DOHH2 (cell line): ENCODE measurements at regions not wholly inside any gene's neighbourhood (a gene's known extent, or its start where the extent isn't known, plus 50 kb on each side); places are given as distances from the start of the nearest gene placed in this dataset.

Experiments
- EZH2phosphoT487 ChIP-seq: fragments of 200-600 bp; sonication (generic); IDR thresholded peaks from 2 replicates; pipeline ENCODE4 v1.6.1; 2017; ENCODE audit warnings: borderline replicate concordance, mild to moderate bottlenecking, antibody characterized with exemption, low read length, moderate library complexity, mixed read lengths
- TF ChIP-seq, protein P1 (sequence below): fragments of 200-600 bp; sonication (generic); IDR thresholded peaks from one replicate; pipeline ENCODE4 v1.5.1; 2014; ENCODE audit warnings: antibody characterized with exemption, mild to moderate bottlenecking, low read depth, low read length; ENCODE audit not compliant: poor library complexity, severe bottlenecking

- TF ChIP-seq, protein P1, sequence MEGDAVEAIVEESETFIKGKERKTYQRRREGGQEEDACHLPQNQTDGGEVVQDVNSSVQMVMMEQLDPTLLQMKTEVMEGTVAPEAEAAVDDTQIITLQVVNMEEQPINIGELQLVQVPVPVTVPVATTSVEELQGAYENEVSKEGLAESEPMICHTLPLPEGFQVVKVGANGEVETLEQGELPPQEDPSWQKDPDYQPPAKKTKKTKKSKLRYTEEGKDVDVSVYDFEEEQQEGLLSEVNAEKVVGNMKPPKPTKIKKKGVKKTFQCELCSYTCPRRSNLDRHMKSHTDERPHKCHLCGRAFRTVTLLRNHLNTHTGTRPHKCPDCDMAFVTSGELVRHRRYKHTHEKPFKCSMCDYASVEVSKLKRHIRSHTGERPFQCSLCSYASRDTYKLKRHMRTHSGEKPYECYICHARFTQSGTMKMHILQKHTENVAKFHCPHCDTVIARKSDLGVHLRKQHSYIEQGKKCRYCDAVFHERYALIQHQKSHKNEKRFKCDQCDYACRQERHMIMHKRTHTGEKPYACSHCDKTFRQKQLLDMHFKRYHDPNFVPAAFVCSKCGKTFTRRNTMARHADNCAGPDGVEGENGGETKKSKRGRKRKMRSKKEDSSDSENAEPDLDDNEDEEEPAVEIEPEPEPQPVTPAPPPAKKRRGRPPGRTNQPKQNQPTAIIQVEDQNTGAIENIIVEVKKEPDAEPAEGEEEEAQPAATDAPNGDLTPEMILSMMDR = no peak
- no peak for TF ChIP-seq EZH2phosphoT487
Observed at GRCh38 chr21:24310788-24311187, 1296.5 kb downstream of the MRPL39 start.
